ENCODE measurements at regions not wholly inside any gene's neighbourhood (a gene's known extent, or its start where the extent isn't known, plus 50 kb on each side); places are given as distances from the start of the nearest gene placed in this dataset.

DNA sequence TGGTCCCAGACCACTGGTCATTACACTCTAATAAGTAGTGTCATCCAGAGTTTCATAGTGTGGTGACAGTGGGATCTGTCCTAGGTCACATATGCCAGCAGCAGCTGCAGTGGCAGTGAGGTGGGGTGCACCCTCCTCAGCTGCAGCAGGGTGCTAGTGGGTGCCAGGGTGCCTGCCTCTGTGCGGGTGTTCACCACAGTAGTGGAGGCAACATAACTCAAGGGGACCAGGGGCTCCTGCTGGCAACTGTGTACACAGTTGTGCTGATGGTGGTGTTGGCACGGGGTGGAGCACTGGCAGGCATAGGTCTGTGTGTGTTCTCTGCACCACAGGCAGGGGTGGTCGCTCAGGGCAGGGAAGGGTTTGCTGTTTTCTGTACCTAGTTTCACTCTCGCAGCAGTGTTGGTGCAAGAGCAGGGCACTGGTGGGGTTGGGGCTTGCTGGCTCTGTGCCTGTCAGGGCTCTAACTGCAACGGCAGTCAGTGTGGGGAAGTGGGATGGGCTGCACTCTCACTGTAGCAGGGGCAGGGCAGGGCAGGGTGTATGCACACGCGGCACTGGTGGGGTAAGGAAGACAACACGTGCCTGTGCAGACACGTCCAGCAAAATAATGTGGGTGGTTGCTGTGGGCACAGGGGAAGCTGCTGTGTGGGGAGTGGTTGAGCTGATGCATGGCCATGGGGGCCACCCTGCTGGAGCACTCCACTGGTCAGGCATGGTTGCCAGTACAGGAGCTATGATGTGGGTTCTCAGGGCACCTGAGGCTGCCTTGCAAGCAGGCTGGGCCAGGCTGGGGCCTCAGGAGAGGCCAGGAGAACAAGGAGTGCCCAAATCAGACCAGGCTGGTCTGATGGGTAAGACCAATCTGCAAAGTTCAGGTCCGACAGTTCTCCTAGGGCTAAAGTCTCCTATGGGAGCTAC, 226.6 kb downstream of the MEIS1 start:
- DNase-seq (ENCODE audit: low spot score) (no peak), ATAC-seq (ENCODE audit: low FRiP score) (no peak)
- no peak for TF ChIP-seq CTCF (IDR thresholded peaks at IDR 0.05)

DNA sequence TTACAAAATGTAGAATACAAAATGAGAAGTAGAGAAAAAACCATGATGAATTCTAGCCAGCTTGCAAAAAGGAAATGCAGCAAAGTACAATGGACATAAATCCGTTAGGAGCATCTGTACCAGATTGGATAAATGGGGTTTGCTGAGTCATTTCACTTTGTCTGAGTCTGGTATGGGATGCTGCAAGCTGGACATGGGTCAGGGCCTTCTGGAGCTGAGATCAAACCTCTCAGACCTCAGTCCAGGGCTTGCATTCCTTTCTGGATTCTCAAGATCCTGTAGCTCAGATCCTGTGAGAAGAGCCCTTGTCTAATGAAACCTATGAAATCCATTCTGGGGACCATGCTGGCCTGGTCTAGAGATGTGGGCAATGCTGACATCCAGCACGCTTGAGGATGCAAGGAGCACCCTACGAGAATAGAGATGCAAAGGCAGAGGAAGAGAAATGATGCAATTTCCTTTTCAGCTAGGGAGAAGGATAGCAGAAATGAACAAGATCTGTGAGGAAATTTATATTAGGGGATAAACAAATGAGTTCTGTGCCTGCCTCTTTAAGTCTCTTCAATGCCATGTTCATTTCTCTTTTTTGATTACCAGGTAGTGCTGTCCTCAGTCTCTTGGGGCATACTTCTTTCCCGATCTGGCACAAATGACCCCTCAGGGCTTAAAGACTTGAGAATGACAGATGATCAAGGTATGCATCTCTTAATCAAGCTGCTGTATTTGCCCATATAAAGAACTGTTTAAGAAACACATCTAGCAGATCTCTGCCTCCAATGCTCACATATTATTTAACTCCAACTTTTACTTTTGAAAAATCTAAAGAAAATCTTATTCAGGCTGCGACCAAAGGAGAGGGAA, 230.4 kb downstream of the MEIS1 start:
- TF ChIP-seq CTCF (IDR thresholded peaks at IDR 0.05), result peak in 1 of 3 donors; percentile 4
- ATAC-seq (ENCODE audit: low FRiP score) (no peak), DNase-seq (ENCODE audit: low spot score) (no peak)

DNA sequence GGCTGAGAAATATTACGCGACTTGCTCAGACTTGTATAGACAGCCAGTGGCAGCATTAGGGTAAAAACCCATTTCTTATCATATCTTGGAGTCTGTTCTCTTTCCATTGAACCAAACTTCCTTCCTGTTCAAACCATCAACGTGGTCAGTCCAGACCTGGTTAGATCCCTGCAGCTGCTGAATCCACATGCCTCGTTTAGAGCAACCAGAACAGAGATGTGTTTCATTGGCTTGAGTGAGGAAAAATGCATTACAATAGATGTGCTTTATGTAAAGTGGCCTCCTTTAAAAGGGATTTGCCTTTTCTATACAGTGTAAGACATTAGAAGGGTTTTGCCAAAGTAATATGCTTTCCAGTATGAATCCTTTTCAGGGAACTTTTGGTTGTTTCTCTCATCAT, 232.4 kb downstream of the MEIS1 start:
- no peak for TF ChIP-seq CTCF (IDR thresholded peaks at IDR 0.05)
- ATAC-seq (ENCODE audit: low FRiP score) (no peak), DNase-seq (ENCODE audit: low spot score) (no peak)

- no peak for TF ChIP-seq CTCF (IDR thresholded peaks at IDR 0.05)
- no peak for ATAC-seq (ENCODE audit: low FRiP score)
- DNase-seq (ENCODE audit: low spot score), result no peak
Measured at GRCh38 chr2:66673286-66673685, 238.4 kb downstream of the MEIS1 start.

- TF ChIP-seq CTCF (IDR thresholded peaks at IDR 0.05), result no peak
- ATAC-seq (ENCODE audit: low FRiP score), result no peak
- no peak for DNase-seq (ENCODE audit: low spot score)
Measured at GRCh38 chr2:66674087-66674486, 239.2 kb downstream of the MEIS1 start.

- TF ChIP-seq CTCF (IDR thresholded peaks at IDR 0.05), result no peak
- ATAC-seq (ENCODE audit: low FRiP score) (no peak), DNase-seq (ENCODE audit: low spot score) (no peak)
Measured at GRCh38 chr2:66675591-66675990, 240.7 kb downstream of the MEIS1 start.
